CD14-positive monocyte (primary cell): ENCODE measurements at regions not wholly inside any gene's neighbourhood (a gene's known extent, or its start where the extent isn't known, plus 50 kb on each side); places are given as distances from the start of the nearest gene placed in this dataset.

Source experiments
- DNase-seq, 3 donors: peaks; one replicate each; pipeline ENCODE4 v3.0.0-alpha.2; 2011 to 2022
- H2AFZ ChIP-seq: 2 replicates; pipeline ENCODE4 v1.6.0; 2012; ENCODE audit warnings: mild to moderate bottlenecking, low read depth, low read length, inconsistent platforms; ENCODE audit not compliant: insufficient read depth, poor library complexity, severe bottlenecking
- H3K27ac ChIP-seq, 2 donors: 1 replicate in 1 of 2; 2 replicates in 1 of 2; pipeline ENCODE4 v1.5.1; 2012 to 2013; ENCODE audit warnings: low read length in 2 of 2, control low read depth in 1 of 2, inconsistent platforms in 1 of 2, low read depth in 1 of 2, mild to moderate bottlenecking in 1 of 2
- H3K27me3 ChIP-seq, 2 donors: one replicate each; pipeline versions ENCODE4 v1.6.0 to v1.6.1; 2011 to 2013; ENCODE audit warnings: low read length in 2 of 2; ENCODE audit not compliant: control insufficient read depth in 2 of 2, insufficient read depth in 2 of 2
- H3K36me3 ChIP-seq, 2 donors: replicated peaks in 1 of 2; 1 replicate in 1 of 2; 2 replicates in 1 of 2; pipeline versions ENCODE4 v1.5.1 to v1.6.1; 2012 to 2013; ENCODE audit warnings: low read length in 2 of 2, control low read depth in 1 of 2, inconsistent platforms in 1 of 2, mild to moderate bottlenecking in 1 of 2; ENCODE audit not compliant: insufficient read depth in 2 of 2, control insufficient read depth in 1 of 2
- H3K4me1 ChIP-seq, 2 donors: 1 replicate in 1 of 2; 2 replicates in 1 of 2; pipeline versions ENCODE4 v1.5.1 to v1.6.1; 2012 to 2013; ENCODE audit warnings: low read length in 2 of 2, control low read depth in 1 of 2, inconsistent platforms in 1 of 2, mild to moderate bottlenecking in 1 of 2, moderate library complexity in 1 of 2; ENCODE audit not compliant: insufficient read depth in 2 of 2, control insufficient read depth in 1 of 2
- H3K4me2 ChIP-seq: replicated peaks from 2 replicates; pipeline ENCODE3; 2012; ENCODE audit warnings: low read length, moderate library complexity, mild to moderate bottlenecking; ENCODE audit not compliant: poor library complexity, severe bottlenecking; ENCODE audit errors: extremely low read depth
- H3K4me3 ChIP-seq, 3 experiments: fragments of 200-600 bp in 1 of 3; sonication (generic) in 1 of 3; replicated peaks in 1 of 3; 1 replicate in 2 of 3; 2 replicates in 1 of 3; pipeline ENCODE4 v1.5.1; 2011 to 2013; ENCODE audit warnings: low read length in 3 of 3, mild to moderate bottlenecking in 3 of 3, control low read depth in 2 of 3, low read depth in 2 of 3, inconsistent platforms in 1 of 3, moderate library complexity in 1 of 3
- H3K79me2 ChIP-seq: 2 replicates; pipeline ENCODE4 v1.6.0; 2012; ENCODE audit warnings: mild to moderate bottlenecking, control low read depth, inconsistent platforms, low read length, moderate library complexity; ENCODE audit not compliant: insufficient read depth
- H3K9ac ChIP-seq: 2 replicates; pipeline ENCODE4 v1.6.0; 2017; ENCODE audit warnings: low read length, mild to moderate bottlenecking; ENCODE audit not compliant: insufficient read depth, poor library complexity, severe bottlenecking
- H3K9me3 ChIP-seq, 2 donors: replicated peaks in 1 of 2; 1 replicate in 1 of 2; 2 replicates in 1 of 2; pipeline versions ENCODE4 v1.5.1 to v1.6.1; 2012 to 2013; ENCODE audit warnings: low read length in 2 of 2, control low read depth in 1 of 2; ENCODE audit not compliant: control insufficient read depth in 1 of 2, insufficient read depth in 1 of 2
- H4K20me1 ChIP-seq: 2 replicates; pipeline ENCODE4 v1.6.0; 2012; ENCODE audit warnings: mild to moderate bottlenecking, low read length, control low read depth, moderate library complexity; ENCODE audit not compliant: insufficient read depth
- H3K27ac Mint-ChIP-seq, 7 donors: one replicate each; pipeline ENCODE4 v1.8.0; 2020; ENCODE audit warnings: mild to moderate bottlenecking in 7 of 7, mixed read lengths in 7 of 7, moderate library complexity in 6 of 7, inconsistent platforms in 2 of 7
- H3K27me3 Mint-ChIP-seq, 3 donors: one replicate each; pipeline ENCODE4 v1.8.0; 2021 to 2022; ENCODE audit warnings: low read depth in 3 of 3, mild to moderate bottlenecking in 3 of 3, mixed read lengths in 3 of 3, moderate library complexity in 3 of 3, inconsistent platforms in 1 of 3
- H3K36me3 Mint-ChIP-seq, 2 donors: one replicate each; pipeline ENCODE4 v1.8.0; 2020; ENCODE audit warnings: mixed read lengths in 2 of 2, inconsistent platforms in 1 of 2, mild to moderate bottlenecking in 1 of 2
- H3K4me1 Mint-ChIP-seq: one replicate; pipeline ENCODE4 v1.8.0; 2020; ENCODE audit warnings: mild to moderate bottlenecking, mixed read lengths
- H3K4me3 Mint-ChIP-seq, 2 donors: one replicate each; pipeline ENCODE4 v1.8.0; 2020; ENCODE audit warnings: mild to moderate bottlenecking in 2 of 2, mixed read lengths in 2 of 2, moderate library complexity in 1 of 2
- H3K9me3 Mint-ChIP-seq, 7 donors: one replicate each; pipeline ENCODE4 v1.8.0; 2020 to 2022; ENCODE audit warnings: mixed read lengths in 7 of 7, mild to moderate bottlenecking in 6 of 7, moderate library complexity in 6 of 7, inconsistent platforms in 2 of 7
- CTCF ChIP-seq: fragments of 200-600 bp; IDR thresholded peaks from one replicate; pipeline ENCODE4 v1.8.0; 2022; ENCODE audit warnings: antibody characterized with exemption, mild to moderate bottlenecking
- WGBS: methylation state at CpG from one replicate; pipeline ENCODE4 v1.1.5; 2013; ENCODE audit warnings: missing lambda C conversion rate; ENCODE audit not compliant: insufficient coverage; 5-methylcytosine and 5-hydroxymethylcytosine counted together
- intact Hi-C, 2 donors: fragments of 100-400 bp; cut with micrococcal nuclease; formaldehyde crosslinking; loops; one replicate each; pipeline versions ENCODE4 v1.15.0 to v1.15.1; 2023

DNA sequence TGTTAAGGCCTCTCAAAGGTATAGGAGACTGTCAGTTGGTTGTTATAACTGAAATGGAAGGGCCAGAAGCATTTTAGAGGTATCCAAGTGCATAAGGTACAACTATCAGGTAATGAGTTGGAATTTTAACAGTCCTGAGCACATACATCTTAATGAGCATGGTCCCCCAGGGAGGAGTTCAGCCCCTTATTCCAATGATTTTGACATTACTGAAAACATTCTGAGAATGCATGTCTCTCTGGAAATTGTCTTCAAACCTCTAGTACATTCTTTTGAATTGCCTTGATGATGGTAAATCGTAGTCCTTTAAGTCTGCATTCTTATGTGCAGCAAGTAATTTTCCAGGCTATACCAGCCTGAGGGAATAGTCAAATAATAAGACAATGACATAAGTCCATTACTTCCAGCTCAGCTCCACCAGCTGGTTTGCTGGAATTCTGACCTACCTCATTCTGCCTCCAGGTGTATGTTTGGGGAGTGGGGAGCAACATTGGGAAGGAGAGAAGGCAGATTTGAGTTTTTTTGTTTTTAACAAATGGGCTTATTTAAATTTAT lies 239.2 kb downstream of the MSRB3 start:
- no peak overlapping the region for H3K9ac ChIP-seq
- H3K79me2 ChIP-seq = no peaks in the 10 kb centered on the region
- no peaks in the 10 kb centered on the region for H3K36me3 ChIP-seq
- no peak overlapping the region for H3K27ac ChIP-seq
- Mint-ChIP-seq H3K9me3 (peaks cover 0 to 6% (median 2%) of the 10 kb centered on the region in 7 donors), H3K27ac (no peak overlapping the region), H3K4me3 (no peak overlapping the region), H3K27me3 (peaks cover 0 to 3% (median 2%) of the 10 kb centered on the region in 3 donors), H3K36me3 (no peaks in the 10 kb centered on the region), H3K4me1 (no peaks in the 10 kb centered on the region)
- DNase-seq = no peak
- H3K4me2 ChIP-seq = no peak overlapping the region
- no peak overlapping the region for H3K4me3 ChIP-seq
- H2AFZ ChIP-seq = no peak overlapping the region
- no peaks in the 10 kb centered on the region for H4K20me1 ChIP-seq
- WGBS = no CpG with 5 or more reads among the region's 1 CpG
- intact Hi-C loops = no loop called here
- no peaks in the 10 kb centered on the region for H3K27me3 ChIP-seq
- no peaks in the 10 kb centered on the region for H3K4me1 ChIP-seq
- H3K9me3 ChIP-seq = no peaks in the 10 kb centered on the region
- TF ChIP-seq CTCF = no peak

GRCh38 chr12:65518771-65519170 lies 240.3 kb downstream of the MSRB3 start:
- no peaks in the 10 kb centered on the region for H3K9me3 ChIP-seq
- H3K27ac ChIP-seq = no peak overlapping the region
- no peak for DNase-seq
- Mint-ChIP-seq H3K27ac (no peak overlapping the region), H3K4me1 (no peaks in the 10 kb centered on the region), H3K27me3 (peaks cover 0 to 4% (median 2%) of the 10 kb centered on the region in 3 donors), H3K4me3 (no peak overlapping the region), H3K36me3 (no peaks in the 10 kb centered on the region), H3K9me3 (peaks cover 0 to 6% (median 2%) of the 10 kb centered on the region in 7 donors)
- no peaks in the 10 kb centered on the region for H3K27me3 ChIP-seq
- no peak overlapping the region for H3K9ac ChIP-seq
- H2AFZ ChIP-seq = no peak overlapping the region
- no peaks in the 10 kb centered on the region for H3K36me3 ChIP-seq
- TF ChIP-seq CTCF = no peak
- H3K79me2 ChIP-seq = no peaks in the 10 kb centered on the region
- H4K20me1 ChIP-seq = no peaks in the 10 kb centered on the region
- no peaks in the 10 kb centered on the region for H3K4me1 ChIP-seq
- no peak overlapping the region for H3K4me2 ChIP-seq
- no peak overlapping the region for H3K4me3 ChIP-seq
- intact Hi-C loops = no loop called here
